GM12892 (cell line): ENCODE measurements at regions not wholly inside any gene's neighbourhood (a gene's known extent, or its start where the extent isn't known, plus 50 kb on each side); places are given as distances from the start of the nearest gene placed in this dataset.

ENCODE experiments used
- DNase-seq: peaks from one replicate; pipeline ENCODE4 v3.0.0; 2011; ENCODE audit not compliant: insufficient read length
- FAIRE-seq: peaks from 2 replicates; lab custom pipeline; 2011; peaks lifted over from hg19 to GRCh38; lab: Jason Lieb, UNC
- POLR2A ChIP-seq: IDR thresholded peaks from 2 replicates; pipeline ENCODE4 v1.6.1; 2011; ENCODE audit warnings: low read depth, low read length, control low read depth
- POLR2AphosphoS5 ChIP-seq: IDR thresholded peaks from 2 replicates; pipeline ENCODE4 v1.6.1; 2011; ENCODE audit warnings: low read depth, low read length, control low read depth
- TAF1 ChIP-seq: IDR thresholded peaks from 2 replicates; pipeline ENCODE4 v1.6.1; 2011; ENCODE audit warnings: low read depth, mild to moderate bottlenecking, control low read depth, low read length, borderline replicate concordance

GRCh38 chr2:152929628-152930027, 211.2 kb downstream of the ARL6IP6 start:
- FAIRE-seq = no peak
- DNase-seq = no peak
- TF ChIP-seq POLR2A = no peak
- no peak for TF ChIP-seq POLR2AphosphoS5
- TF ChIP-seq TAF1 = no peak

GRCh38 chr2:152925547-152926448, 207.4 kb downstream of the ARL6IP6 start:
- peak; percentile 77 for FAIRE-seq
- no peak for TF ChIP-seq POLR2AphosphoS5
- no peak for TF ChIP-seq TAF1
- peak; percentile 8 for DNase-seq

GRCh38 chr2:152924722-152925121, 206.3 kb downstream of the ARL6IP6 start:
- no peak for TF ChIP-seq TAF1
- TF ChIP-seq POLR2AphosphoS5 = no peak
- TF ChIP-seq POLR2A = no peak
- DNase-seq (no peak), FAIRE-seq (no peak)

- no peak for FAIRE-seq
- no peak for DNase-seq
- TF ChIP-seq POLR2AphosphoS5 (no peak), POLR2A (no peak), TAF1 (no peak)
These were observed 205.8 kb downstream of the ARL6IP6 start for GRCh38 chr2:152924219-152924618.

GRCh38 chr2:152920846-152921245, 202.4 kb downstream of the ARL6IP6 start:
- TF ChIP-seq POLR2AphosphoS5 (no peak), POLR2A (no peak), TAF1 (no peak)
- FAIRE-seq (no peak), DNase-seq (no peak)

- no peak for TF ChIP-seq TAF1
- TF ChIP-seq POLR2A = no peak
- TF ChIP-seq POLR2AphosphoS5 = no peak
- no peak for DNase-seq
- no peak for FAIRE-seq
These were observed 192.6 kb downstream of the ARL6IP6 start for GRCh38 chr2:152910970-152911369.

- no peak for FAIRE-seq
These were observed 188.6 kb downstream of the ARL6IP6 start for GRCh38 chr2:152907046-152907445.

GRCh38 chr2:152894051-152894450, 175.6 kb downstream of the ARL6IP6 start:
- DNase-seq (no peak), FAIRE-seq (no peak)
- TF ChIP-seq TAF1 (no peak), POLR2AphosphoS5 (no peak), POLR2A (no peak)

More at GRCh38 chr2:152907046-152907445, 188.6 kb downstream of the ARL6IP6 start:
- no peak for DNase-seq
- no peak for TF ChIP-seq POLR2A
- TF ChIP-seq TAF1 = no peak
- TF ChIP-seq POLR2AphosphoS5 = no peak

- DNase-seq = no peak
- no peak for FAIRE-seq
- TF ChIP-seq POLR2A = no peak
- TF ChIP-seq TAF1 = no peak
- no peak for TF ChIP-seq POLR2AphosphoS5
These were observed 172.3 kb downstream of the ARL6IP6 start for GRCh38 chr2:152890736-152891135.

- no peak for TF ChIP-seq TAF1
- TF ChIP-seq POLR2AphosphoS5 = no peak
- TF ChIP-seq POLR2A = no peak
- no peak for DNase-seq
- no peak for FAIRE-seq
These were observed 165.6 kb downstream of the ARL6IP6 start for GRCh38 chr2:152883951-152884487.

- FAIRE-seq (no peak), DNase-seq (no peak)
- TF ChIP-seq POLR2A (no peak), TAF1 (no peak), POLR2AphosphoS5 (no peak)
These were observed 163.1 kb downstream of the ARL6IP6 start for GRCh38 chr2:152881527-152881926.

- FAIRE-seq = no peak
- TF ChIP-seq POLR2AphosphoS5 = no peak
- no peak for TF ChIP-seq TAF1
- no peak for DNase-seq
These were observed 160.9 kb downstream of the ARL6IP6 start for GRCh38 chr2:152879275-152879674.
